ENCODE measurements at regions not wholly inside any gene's neighbourhood (a gene's known extent, or its start where the extent isn't known, plus 50 kb on each side); places are given as distances from the start of the nearest gene placed in this dataset.

- H3K27ac Mint-ChIP-seq: no peak overlapping the region
- ATAC-seq: no peak
Observed at GRCh38 chr21:27833298-27833697, 866.4 kb upstream of the ADAMTS5 start.

More at GRCh38 chr21:27833298-27833697, 866.4 kb upstream of the ADAMTS5 start:
- Histone ChIP-seq H3F3A (replicated peaks; ENCODE audit: low read depth) (no peaks in the 10 kb centered on the region), H3K27me3 (ENCODE audit: insufficient read depth) (no peaks in the 10 kb centered on the region), H3K4me1 (ENCODE audit: insufficient read depth) (no peaks in the 10 kb centered on the region), H3K9me2 (ENCODE audit: insufficient read depth) (no peaks in the 10 kb centered on the region), H3K27ac (ENCODE audit: low read depth) (no peak overlapping the region), H3K79me2 (replicated peaks; ENCODE audit: insufficient read depth) (no peaks in the 10 kb centered on the region), H3K4me2 (no peak overlapping the region), H4K20me1 (replicated peaks; ENCODE audit: insufficient read depth) (no peaks in the 10 kb centered on the region), H3K36me3 (ENCODE audit: insufficient read depth) (no peaks in the 10 kb centered on the region; the same call in 1 of the 2 replicates), H2AFZ (no peak overlapping the region), H3K4me3 (no peak overlapping the region)
- Mint-ChIP-seq H3K36me3 (ENCODE audit: low read depth) (no peaks in the 10 kb centered on the region), H3K4me3 (no peak overlapping the region), H3K4me1 (no peaks in the 10 kb centered on the region), H3K27me3 (ENCODE audit: insufficient read depth, low read depth, poor library complexity) (no peaks in the 10 kb centered on the region), H3K9me3 (no peaks in the 10 kb centered on the region; the same call in 2 of the 3 replicates)
- no peak for DNase-seq (ENCODE audit: low spot score)
- TF ChIP-seq JUNB (IDR thresholded peaks at IDR 0.05; ENCODE audit: unreplicated experiment) (no peak), ZNF331 (CRISPR knock-in tag; IDR thresholded peaks at IDR 0.05; ENCODE audit: low read depth) (no peak), ETS1 (IDR thresholded peaks at IDR 0.05) (no peak), ZNF462 (CRISPR knock-in tag; IDR thresholded peaks at IDR 0.05) (no peak), NANOG (IDR thresholded peaks at IDR 0.05; ENCODE audit: borderline replicate concordance) (no peak), CTCF (conservative IDR thresholded peaks at IDR 0.05; ENCODE audit: low read depth in 2 of 2) (no peak)

All from GM23338 (cell line).